K562 (cell line): ENCODE measurements at regions not wholly inside any gene's neighbourhood (a gene's known extent, or its start where the extent isn't known, plus 50 kb on each side); places are given as distances from the start of the nearest gene placed in this dataset.

Source experiments
- ATAC-seq: fragments of 200-7000 bp; cut with Tn5 transposase; 3 replicates; pipeline ENCODE4 v1.9.1; 2020; ENCODE audit warnings: moderate library complexity
- BruUV-seq: library from RNA; stranded (reverse); fragments of 400-500 nt; replicated peaks from 2 replicates; lab custom pipeline; 2021; lab: Mats Ljungman, UMichigan
- CTCF ChIA-PET: fragments of 300-600 bp; formaldehyde crosslinking; extraction: SDS; loops from one replicate; lab custom pipeline; 2021; ENCODE audit warnings: low intra/inter-chr PET ratio; lab: Yijun Ruan, JAX
- POLR2A ChIA-PET: fragments of 300-600, 350-650 bp; sonication (Branson Sonifier 250); formaldehyde crosslinking; extraction: SDS; loops from one replicate; lab custom pipeline; 2021; ENCODE audit warnings: antibody characterized with exemption, inconsistent platforms; lab: Yijun Ruan, JAX
- DNase-seq, 4 experiments: peaks; one replicate each; pipeline versions ENCODE4 v3.0.0 to v3.0.0-alpha.2; 2011 to 2018; ENCODE audit warnings: low spot score in 3 of 4, mixed read lengths in 3 of 4; ENCODE audit errors: extremely low read depth in 1 of 4
- FAIRE-seq: peaks from 2 replicates; lab custom pipeline; 2011; peaks lifted over from hg19 to GRCh38; lab: Jason Lieb, UNC
- H2AFZ ChIP-seq: 2 replicates; pipeline ENCODE4 v1.6.0; 2011; ENCODE audit warnings: low read depth, low read length, control low read depth, inconsistent platforms
- H3K27ac ChIP-seq: fragments of 200-600 bp; 3 replicates; pipeline ENCODE4 v1.8.0; 2011; ENCODE audit warnings: low read depth, mild to moderate bottlenecking, control low read depth, inconsistent platforms, low read length, moderate library complexity, mixed read lengths; ENCODE audit errors: extremely low read depth
- H3K27me3 ChIP-seq, 2 experiments: fragments of 300-600 bp in 1 of 2; 2 replicates in 1 of 2; 3 replicates in 1 of 2; pipeline versions ENCODE4 v1.6.0 to v1.8.0; 2011; ENCODE audit warnings: inconsistent platforms in 2 of 2, low read length in 2 of 2, mild to moderate bottlenecking in 1 of 2, mixed read lengths in 1 of 2, moderate library complexity in 1 of 2; ENCODE audit not compliant: control insufficient read depth in 2 of 2, insufficient read depth in 2 of 2
- H3K36me3 ChIP-seq: fragments of 300-600 bp; 3 replicates; pipeline ENCODE4 v1.8.0; 2011; ENCODE audit warnings: mild to moderate bottlenecking, low read length, inconsistent platforms; ENCODE audit not compliant: control insufficient read depth, insufficient read depth
- H3K4me1 ChIP-seq, 2 experiments: fragments of 200-600 bp in 1 of 2; replicated peaks in 1 of 2; 2 replicates in 1 of 2; 3 replicates in 1 of 2; pipeline versions ENCODE4 v1.5.1 to v1.8.0; 2011; ENCODE audit warnings: inconsistent platforms in 2 of 2, low read length in 2 of 2, mild to moderate bottlenecking in 1 of 2, mixed read lengths in 1 of 2, moderate library complexity in 1 of 2; ENCODE audit not compliant: control insufficient read depth in 2 of 2, insufficient read depth in 2 of 2
- H3K4me2 ChIP-seq: 2 replicates; pipeline ENCODE4 v1.6.1; 2011; ENCODE audit warnings: low read length, control low read depth, inconsistent platforms, mixed read lengths; ENCODE audit not compliant: insufficient read depth
- H3K4me3 ChIP-seq: fragments of 200-600 bp; sonication (generic), shearing (Covaris generic); 2 replicates; pipeline ENCODE4 v1.5.1; 2016; ENCODE audit warnings: control low read depth, inconsistent platforms
- H3K79me2 ChIP-seq: fragments of 200-600 bp; 3 replicates; pipeline ENCODE4 v1.8.0; 2011; ENCODE audit warnings: low read length, inconsistent platforms; ENCODE audit not compliant: control insufficient read depth, insufficient read depth
- H3K9ac ChIP-seq, 2 experiments: 2 replicates each; pipeline versions ENCODE4 v1.6.0 to v1.6.1; 2011; ENCODE audit warnings: low read depth in 2 of 2, low read length in 2 of 2, control low read depth in 1 of 2, inconsistent platforms in 1 of 2, mild to moderate bottlenecking in 1 of 2, mixed read lengths in 1 of 2; ENCODE audit not compliant: insufficient read depth in 1 of 2
- H3K9me1 ChIP-seq: one replicate; pipeline ENCODE4 v1.6.0; 2011; ENCODE audit warnings: inconsistent platforms, mild to moderate bottlenecking, low read length, moderate library complexity; ENCODE audit not compliant: control insufficient read depth, insufficient read depth
- H3K9me3 ChIP-seq: replicated peaks from 2 replicates; pipeline ENCODE4 v1.5.1; 2011; ENCODE audit warnings: low read depth, low read length, inconsistent platforms; ENCODE audit not compliant: control insufficient read depth, insufficient read depth
- H4K20me1 ChIP-seq: replicated peaks from 2 replicates; pipeline ENCODE4 v1.6.1; 2011; ENCODE audit warnings: low read length, inconsistent platforms, mixed read lengths; ENCODE audit not compliant: control insufficient read depth, insufficient read depth
- CTCF ChIP-seq, 3 experiments: IDR thresholded peaks in 2 of 3; conservative IDR thresholded peaks in 1 of 3; 2 replicates each; pipeline ENCODE4 v1.5.1; 2011 to 2012; ENCODE audit warnings: low read length in 3 of 3, mild to moderate bottlenecking in 3 of 3, control low read depth in 2 of 3, improper control_type of control experiment in 1 of 3, inconsistent platforms in 1 of 3, low read depth in 1 of 3, mixed read lengths in 1 of 3, moderate library complexity in 1 of 3; ENCODE audit not compliant: insufficient read depth in 2 of 3
- CUX1 ChIP-seq: fragments of 200-800 bp; sonication (Bioruptor generic); IDR thresholded peaks from 2 replicates; pipeline ENCODE4 v1.6.1; 2016; ENCODE audit warnings: missing genetic modification characterization, missing compliant biosample characterization
- KLF13 ChIP-seq: fragments of 450-650 bp; IDR thresholded peaks from 2 replicates; pipeline ENCODE4 v1.6.1; 2016; ENCODE audit warnings: missing genetic modification characterization, low read depth, mild to moderate bottlenecking, missing compliant biosample characterization, moderate library complexity, borderline replicate concordance
- POLR2AphosphoS2 ChIP-seq: IDR thresholded peaks from 2 replicates; pipeline ENCODE4 v1.6.1; 2012; ENCODE audit warnings: low read length, improper control_type of control experiment
- SREBF2 ChIP-seq: sonication (generic); formaldehyde crosslinking; IDR thresholded peaks from 2 replicates; pipeline ENCODE4 v1.4.0; 2020; ENCODE audit warnings: mild to moderate bottlenecking, missing genetic modification reagents
- TEAD2 ChIP-seq: fragments of 450-650 bp; IDR thresholded peaks from 2 replicates; pipeline ENCODE4 v1.6.1; 2016; ENCODE audit warnings: missing genetic modification characterization, control low read depth, missing compliant biosample characterization
- WGBS: fragments of 100-300 bp; shearing (Covaris generic); methylation state at CpG from one replicate; pipeline ENCODE4 v1.1.6; 2016; ENCODE audit warnings: low coverage, mixed read lengths; ENCODE audit not compliant: insufficient coverage; ENCODE audit errors: missing lambda C conversion rate; 5-methylcytosine and 5-hydroxymethylcytosine counted together
- in situ Hi-C: fragments of 300-500 bp; cut with MboI; formaldehyde crosslinking; loops from 4 replicates; pipeline ENCODE4 v1.15.0; 2018; ENCODE audit warnings: inconsistent platforms, mixed read lengths
- intact Hi-C: fragments of 100-400 bp; cut with micrococcal nuclease; formaldehyde crosslinking; loops from 2 replicates; pipeline ENCODE4 v1.14.2; 2022
- TF ChIP-seq, protein P1 (sequence below): fragments of 250-450 bp; sonication (Bioruptor Pico); IDR thresholded peaks from 2 replicates; pipeline ENCODE4 v1.5.1; 2021; ENCODE audit warnings: mild to moderate bottlenecking
- TF ChIP-seq, protein P2 (sequence below): fragments of 250-450 bp; sonication (Bioruptor Pico); IDR thresholded peaks from 2 replicates; pipeline ENCODE4 v1.4.0; 2020; ENCODE audit warnings: mild to moderate bottlenecking, moderate library complexity, borderline replicate concordance

GRCh38 chr2:158048327-158048726 lies 53.3 kb upstream of the UPP2 start:
- POLR2A ChIA-PET: no interaction called here
- no peaks in the 10 kb centered on the region for H3K27me3 ChIP-seq
- no TSS peak for BruUV-seq
- in situ Hi-C loops: no loop called here
- DNase-seq (no peak), FAIRE-seq (no peak), ATAC-seq (no peak)
- H3K27ac ChIP-seq: no peak overlapping the region
- WGBS: 24% methylated on average over 3 of the region's 3 CpGs
- H3K36me3 ChIP-seq: no peaks in the 10 kb centered on the region
- CTCF ChIA-PET: no interaction called here
- no peak overlapping the region for H3K4me3 ChIP-seq
- no peaks in the 10 kb centered on the region for H3K9me3 ChIP-seq
- no peak overlapping the region for H3K4me2 ChIP-seq
- no peak for TF ChIP-seq KLF13
- no peak for TF ChIP-seq POLR2AphosphoS2
- no peak for TF ChIP-seq SREBF2
- no peak for TF ChIP-seq CUX1 (CRISPR knock-in tag)
- TF ChIP-seq, protein P1, sequence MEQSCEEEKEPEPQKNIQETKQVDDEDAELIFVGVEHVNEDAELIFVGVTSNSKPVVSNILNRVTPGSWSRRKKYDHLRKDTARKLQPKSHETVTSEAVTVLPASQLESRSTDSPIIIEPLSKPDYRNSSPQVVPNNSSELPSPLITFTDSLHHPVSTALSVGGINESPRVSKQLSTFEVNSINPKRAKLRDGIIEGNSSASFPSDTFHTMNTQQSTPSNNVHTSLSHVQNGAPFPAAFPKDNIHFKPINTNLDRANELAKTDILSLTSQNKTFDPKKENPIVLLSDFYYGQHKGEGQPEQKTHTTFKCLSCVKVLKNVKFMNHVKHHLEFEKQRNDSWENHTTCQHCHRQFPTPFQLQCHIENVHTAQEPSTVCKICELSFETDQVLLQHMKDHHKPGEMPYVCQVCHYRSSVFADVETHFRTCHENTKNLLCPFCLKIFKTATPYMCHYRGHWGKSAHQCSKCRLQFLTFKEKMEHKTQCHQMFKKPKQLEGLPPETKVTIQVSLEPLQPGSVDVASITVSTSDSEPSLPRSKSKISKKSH (CRISPR knock-in tag): no peak
- TF ChIP-seq CTCF (IDR thresholded peaks at IDR 0.05 in 2 of 3, conservative IDR thresholded peaks at IDR 0.05 in 1 of 3; ENCODE audit: insufficient read depth in 2 of 3, low read depth in 1 of 3, low read length in 3 of 3): no peak
- TF ChIP-seq TEAD2: no peak
- TF ChIP-seq, protein P2, sequence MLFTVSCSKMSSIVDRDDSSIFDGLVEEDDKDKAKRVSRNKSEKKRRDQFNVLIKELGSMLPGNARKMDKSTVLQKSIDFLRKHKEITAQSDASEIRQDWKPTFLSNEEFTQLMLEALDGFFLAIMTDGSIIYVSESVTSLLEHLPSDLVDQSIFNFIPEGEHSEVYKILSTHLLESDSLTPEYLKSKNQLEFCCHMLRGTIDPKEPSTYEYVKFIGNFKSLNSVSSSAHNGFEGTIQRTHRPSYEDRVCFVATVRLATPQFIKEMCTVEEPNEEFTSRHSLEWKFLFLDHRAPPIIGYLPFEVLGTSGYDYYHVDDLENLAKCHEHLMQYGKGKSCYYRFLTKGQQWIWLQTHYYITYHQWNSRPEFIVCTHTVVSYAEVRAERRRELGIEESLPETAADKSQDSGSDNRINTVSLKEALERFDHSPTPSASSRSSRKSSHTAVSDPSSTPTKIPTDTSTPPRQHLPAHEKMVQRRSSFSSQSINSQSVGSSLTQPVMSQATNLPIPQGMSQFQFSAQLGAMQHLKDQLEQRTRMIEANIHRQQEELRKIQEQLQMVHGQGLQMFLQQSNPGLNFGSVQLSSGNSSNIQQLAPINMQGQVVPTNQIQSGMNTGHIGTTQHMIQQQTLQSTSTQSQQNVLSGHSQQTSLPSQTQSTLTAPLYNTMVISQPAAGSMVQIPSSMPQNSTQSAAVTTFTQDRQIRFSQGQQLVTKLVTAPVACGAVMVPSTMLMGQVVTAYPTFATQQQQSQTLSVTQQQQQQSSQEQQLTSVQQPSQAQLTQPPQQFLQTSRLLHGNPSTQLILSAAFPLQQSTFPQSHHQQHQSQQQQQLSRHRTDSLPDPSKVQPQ (CRISPR knock-in tag): no peak
- H4K20me1 ChIP-seq: no peaks in the 10 kb centered on the region
- intact Hi-C loops: no loop called here
- H3K9me1 ChIP-seq: no peaks in the 10 kb centered on the region
- H3K4me1 ChIP-seq: peaks cover 0 to 12% of the 10 kb centered on the region in 2 experiments; a peak in 3 of 5 replicates
- no peak overlapping the region for H2AFZ ChIP-seq
- H3K9ac ChIP-seq: no peak overlapping the region
- H3K79me2 ChIP-seq: no peaks in the 10 kb centered on the region
